ENCODE measurements at regions not wholly inside any gene's neighbourhood (a gene's known extent, or its start where the extent isn't known, plus 50 kb on each side); places are given as distances from the start of the nearest gene placed in this dataset.

DNA sequence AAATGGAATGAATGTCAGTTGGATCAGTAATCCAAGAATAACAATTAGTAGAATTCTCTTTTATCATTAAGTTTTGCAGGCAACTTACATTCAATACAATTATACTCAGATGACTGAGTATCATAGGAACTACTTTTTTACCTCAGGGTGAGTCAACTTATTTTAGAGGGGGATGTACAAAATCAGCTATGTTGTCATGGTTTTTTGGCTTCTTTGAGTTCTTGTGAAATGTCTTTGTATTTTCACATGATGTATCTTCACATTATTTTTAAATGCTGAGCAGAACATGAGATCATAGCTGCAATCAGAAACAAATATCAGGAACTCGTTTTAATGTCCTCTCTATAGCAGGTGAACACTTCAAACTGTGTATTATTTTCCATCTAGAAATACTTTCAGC is 65.3 kb upstream of the PTPRR start:
- DNase-seq (ENCODE audit: low read depth): no peak

DNA sequence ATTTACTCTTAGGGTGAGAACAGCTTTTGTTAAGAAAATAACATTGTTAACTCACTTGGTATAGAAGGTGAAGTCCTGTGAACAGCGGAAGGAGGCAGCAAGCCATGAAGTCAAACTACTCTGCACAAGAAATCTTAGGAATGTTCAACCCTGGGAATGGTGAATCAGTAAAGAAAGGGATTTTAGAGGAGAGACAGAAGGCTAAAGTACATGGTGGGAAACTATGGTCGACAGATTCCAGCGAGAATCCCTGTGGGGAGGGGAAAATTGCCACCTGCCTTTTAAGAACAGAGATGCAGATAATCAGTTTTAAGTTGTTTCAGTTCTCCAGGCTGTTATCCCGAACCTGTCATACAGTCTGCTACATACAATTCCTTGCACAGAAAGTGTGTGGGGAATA is 63.2 kb upstream of the PTPRR start:
- DNase-seq (ENCODE audit: low read depth): peak; percentile 39
- TF ChIP-seq, protein P1, sequence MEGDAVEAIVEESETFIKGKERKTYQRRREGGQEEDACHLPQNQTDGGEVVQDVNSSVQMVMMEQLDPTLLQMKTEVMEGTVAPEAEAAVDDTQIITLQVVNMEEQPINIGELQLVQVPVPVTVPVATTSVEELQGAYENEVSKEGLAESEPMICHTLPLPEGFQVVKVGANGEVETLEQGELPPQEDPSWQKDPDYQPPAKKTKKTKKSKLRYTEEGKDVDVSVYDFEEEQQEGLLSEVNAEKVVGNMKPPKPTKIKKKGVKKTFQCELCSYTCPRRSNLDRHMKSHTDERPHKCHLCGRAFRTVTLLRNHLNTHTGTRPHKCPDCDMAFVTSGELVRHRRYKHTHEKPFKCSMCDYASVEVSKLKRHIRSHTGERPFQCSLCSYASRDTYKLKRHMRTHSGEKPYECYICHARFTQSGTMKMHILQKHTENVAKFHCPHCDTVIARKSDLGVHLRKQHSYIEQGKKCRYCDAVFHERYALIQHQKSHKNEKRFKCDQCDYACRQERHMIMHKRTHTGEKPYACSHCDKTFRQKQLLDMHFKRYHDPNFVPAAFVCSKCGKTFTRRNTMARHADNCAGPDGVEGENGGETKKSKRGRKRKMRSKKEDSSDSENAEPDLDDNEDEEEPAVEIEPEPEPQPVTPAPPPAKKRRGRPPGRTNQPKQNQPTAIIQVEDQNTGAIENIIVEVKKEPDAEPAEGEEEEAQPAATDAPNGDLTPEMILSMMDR (conservative IDR thresholded peaks at IDR 0.05; ENCODE audit: low read depth, low read length): no peak
- no peak overlapping the region for H3K4me3 ChIP-seq (ENCODE audit: low read length)

More for the DNA sequence above, 65.3 kb upstream of the PTPRR start:
- H3K4me3 ChIP-seq (ENCODE audit: low read length): no peak overlapping the region
- TF ChIP-seq, protein P1 (conservative IDR thresholded peaks at IDR 0.05; ENCODE audit: low read depth, low read length): no peak

DNA sequence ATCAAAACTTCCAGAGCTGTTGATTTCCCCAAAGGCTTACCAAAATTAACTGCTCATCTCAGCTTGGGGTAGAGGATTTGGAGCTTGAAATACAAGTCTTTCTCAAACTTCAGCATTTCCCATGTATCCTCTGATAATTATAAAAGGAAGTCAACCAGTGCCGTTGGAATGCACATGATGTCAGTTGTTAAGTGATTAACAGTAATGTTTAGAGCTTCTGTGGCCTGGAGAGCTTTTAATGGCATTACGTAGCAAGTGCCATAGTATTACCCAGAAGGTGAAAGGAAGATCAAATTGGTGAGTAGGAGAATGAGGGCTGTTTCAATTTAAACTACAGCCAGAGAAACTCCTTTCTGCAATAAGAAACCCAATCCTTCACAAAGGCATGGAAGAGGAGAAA is 62.5 kb upstream of the PTPRR start:
- TF ChIP-seq, protein P1 (conservative IDR thresholded peaks at IDR 0.05; ENCODE audit: low read depth, low read length): no peak
- no peak for DNase-seq (ENCODE audit: low read depth)
- H3K4me3 ChIP-seq (ENCODE audit: low read length): no peak overlapping the region

DNA sequence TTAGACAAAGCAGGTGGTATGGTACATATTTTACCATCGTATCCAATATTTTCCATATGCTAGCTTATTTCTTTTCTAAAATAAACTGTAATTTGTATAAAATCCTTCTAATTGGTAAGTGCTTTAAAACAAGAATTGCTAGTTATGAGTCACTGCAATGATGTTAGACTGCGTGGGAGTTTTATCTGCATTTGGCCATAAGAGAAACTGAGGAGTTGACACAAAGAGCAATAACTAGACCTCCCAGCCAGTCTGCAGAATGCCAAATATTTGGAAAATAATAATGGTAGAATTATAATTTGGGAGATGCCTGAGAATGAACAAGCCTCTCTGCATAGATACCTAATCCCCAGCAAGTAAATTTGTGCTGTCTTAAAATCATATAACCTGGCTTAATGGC is 61.7 kb upstream of the PTPRR start:
- no peak for DNase-seq (ENCODE audit: low read depth)
- TF ChIP-seq, protein P1 (conservative IDR thresholded peaks at IDR 0.05; ENCODE audit: low read depth, low read length): no peak

DNA sequence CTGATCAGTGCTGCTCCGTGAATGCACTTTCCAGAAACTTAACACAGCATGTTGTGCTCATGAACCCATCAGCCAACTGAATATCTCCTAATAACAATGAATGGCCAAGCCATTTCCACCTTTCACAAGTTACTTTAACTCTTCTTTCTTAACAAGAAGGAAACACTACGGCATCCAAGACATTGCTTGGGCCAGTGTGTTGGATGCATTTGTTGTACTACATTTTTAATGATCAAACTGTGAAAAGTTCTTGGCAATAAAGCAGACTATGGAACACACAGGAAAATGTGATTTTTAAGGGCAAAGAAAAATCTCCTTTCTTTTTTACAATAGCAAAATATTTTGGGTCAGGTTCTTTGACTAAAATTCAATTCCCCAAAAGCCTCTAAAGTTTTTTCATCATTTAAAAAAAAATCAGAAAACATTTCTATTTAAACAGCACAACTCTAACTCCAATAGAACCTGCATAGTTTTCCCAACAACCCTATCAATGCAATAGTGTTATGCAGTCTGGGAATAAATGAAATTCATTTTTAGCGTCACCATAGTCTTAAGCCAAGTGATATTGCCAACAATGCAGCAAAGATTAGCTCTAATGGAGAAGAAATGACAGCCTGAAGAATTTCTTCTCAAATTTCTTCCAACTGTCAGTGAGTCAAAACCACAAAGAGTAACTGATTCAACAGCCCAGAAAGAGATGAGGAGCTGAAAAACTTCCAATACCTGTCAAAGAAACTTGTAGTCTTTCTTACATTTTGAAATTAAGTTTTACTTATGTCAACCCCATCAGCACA is 50.7 kb upstream of the PTPRR start:
- DNase-seq (ENCODE audit: low read depth): no peak
- TF ChIP-seq, protein P1 (conservative IDR thresholded peaks at IDR 0.05; ENCODE audit: low read depth, low read length): no peak
- H3K4me3 ChIP-seq (ENCODE audit: low read length): no peak overlapping the region

More for the DNA sequence above, 61.7 kb upstream of the PTPRR start:
- H3K4me3 ChIP-seq (ENCODE audit: low read length): no peak overlapping the region
